ENCODE measurements at regions not wholly inside any gene's neighbourhood (a gene's known extent, or its start where the extent isn't known, plus 50 kb on each side); places are given as distances from the start of the nearest gene placed in this dataset.
"Not testable (repeated sequence)": the region's sequence is repeated elsewhere in the genome, so short reads cannot be mapped to it uniquely, and the experiment has no call there.

- no peak for DNase-seq
These were observed 342.6 kb downstream of the DMAC1 start for GRCh38 chr9:7456793-7457530.

DNA sequence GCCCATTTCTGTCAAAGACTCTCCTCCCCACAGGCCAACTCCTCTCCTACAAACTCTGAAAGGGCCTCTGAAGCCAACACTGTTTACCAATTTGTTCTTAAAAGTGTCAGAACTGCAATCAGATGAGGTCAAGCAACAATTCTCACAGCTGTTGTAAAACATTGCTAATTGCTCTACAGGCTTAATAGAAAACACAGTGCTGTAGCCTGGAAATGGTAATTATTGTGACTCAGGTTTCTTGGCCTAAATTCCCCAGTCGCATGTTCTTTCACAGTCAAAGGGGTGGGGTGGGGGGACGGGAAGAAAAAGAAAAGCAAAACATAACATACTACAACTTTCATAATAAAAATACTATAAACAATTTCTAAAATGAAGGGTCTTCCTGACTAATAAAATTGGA, 343.2 kb downstream of the DMAC1 start:
- DNase-seq: no peak

GRCh38 chr9:7454624-7455023, 345.0 kb downstream of the DMAC1 start:
- no peak for DNase-seq

DNA sequence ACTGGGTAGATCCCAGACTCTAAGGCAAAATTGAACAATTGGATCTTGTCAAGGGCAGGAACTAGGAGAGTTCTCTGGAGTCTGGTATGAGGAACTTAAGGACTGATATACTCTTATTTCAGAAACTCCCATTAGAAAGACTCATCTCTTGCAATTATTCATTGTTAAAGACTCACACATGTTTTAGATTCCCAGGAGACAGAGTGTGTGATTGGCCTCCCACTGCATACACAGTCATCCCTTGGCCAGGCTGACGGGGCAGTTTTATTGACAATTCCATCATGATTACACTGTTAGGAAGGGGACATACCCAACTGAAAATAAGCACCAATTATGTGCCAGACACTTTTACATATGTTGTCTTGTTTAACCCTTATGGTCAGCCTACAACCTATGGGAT, 347.2 kb downstream of the DMAC1 start:
- DNase-seq: no peak

GRCh38 chr9:7451062-7451461, 348.5 kb downstream of the DMAC1 start:
- DNase-seq: no peak

DNA sequence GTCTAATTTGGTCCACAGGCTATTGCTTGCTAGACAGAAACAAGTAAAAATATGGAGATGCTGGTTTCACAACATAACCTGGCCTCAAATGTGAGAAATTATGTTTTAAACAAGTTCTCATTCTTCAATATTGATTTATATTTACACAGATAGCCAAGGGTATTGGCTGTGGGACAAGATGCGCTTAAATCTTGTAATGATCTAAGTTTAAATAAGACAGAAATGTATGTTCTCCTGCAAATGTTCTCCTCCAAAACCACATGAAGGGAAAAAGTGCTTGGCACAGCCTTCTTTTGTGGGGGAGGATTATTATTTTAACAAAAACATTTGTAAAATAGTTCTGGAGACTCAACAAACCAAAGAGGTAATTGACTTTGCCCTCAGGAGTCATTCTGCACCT, 356.0 kb downstream of the DMAC1 start:
- DNase-seq: no peak

DNA sequence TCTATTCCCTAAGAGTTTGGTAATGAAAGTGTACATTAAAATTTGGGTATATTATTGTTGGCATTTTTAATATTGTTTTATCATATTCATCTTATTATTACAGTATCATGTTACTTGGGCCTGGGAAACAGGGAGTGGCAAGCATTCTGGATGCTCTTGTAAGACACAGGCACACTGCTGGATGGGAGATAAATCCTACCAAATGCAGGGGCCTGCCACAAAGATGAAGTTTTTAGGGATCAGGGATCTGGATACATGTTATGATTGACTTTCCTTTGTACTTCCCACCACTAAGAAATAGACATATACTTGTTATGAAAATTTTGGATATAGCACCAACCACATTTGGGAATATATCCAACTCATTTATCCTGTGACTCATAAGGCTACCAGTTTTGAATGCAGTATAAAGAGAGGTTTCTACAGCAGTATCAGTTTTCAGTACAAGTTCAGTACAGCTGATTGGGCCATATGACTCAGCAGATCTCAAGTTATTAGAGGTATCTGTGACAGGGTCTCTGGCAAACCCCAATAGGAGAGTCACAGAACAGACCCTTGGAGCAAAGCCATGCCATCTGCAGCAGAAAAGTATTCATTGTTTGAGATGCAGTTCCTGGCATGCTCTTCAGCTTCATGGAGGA, 360.1 kb downstream of the DMAC1 start:
- no peak for DNase-seq

- DNase-seq: no peak
These were observed 362.8 kb downstream of the DMAC1 start for GRCh38 chr9:7436754-7437153.

GRCh38 chr9:7433508-7434292, 365.9 kb downstream of the DMAC1 start:
- DNase-seq: no peak

GRCh38 chr9:7432989-7433388, 366.6 kb downstream of the DMAC1 start:
- DNase-seq: no peak

- not testable (repeated sequence) for DNase-seq
These were observed 382.2 kb downstream of the DMAC1 start for GRCh38 chr9:7417397-7417796.

DNA sequence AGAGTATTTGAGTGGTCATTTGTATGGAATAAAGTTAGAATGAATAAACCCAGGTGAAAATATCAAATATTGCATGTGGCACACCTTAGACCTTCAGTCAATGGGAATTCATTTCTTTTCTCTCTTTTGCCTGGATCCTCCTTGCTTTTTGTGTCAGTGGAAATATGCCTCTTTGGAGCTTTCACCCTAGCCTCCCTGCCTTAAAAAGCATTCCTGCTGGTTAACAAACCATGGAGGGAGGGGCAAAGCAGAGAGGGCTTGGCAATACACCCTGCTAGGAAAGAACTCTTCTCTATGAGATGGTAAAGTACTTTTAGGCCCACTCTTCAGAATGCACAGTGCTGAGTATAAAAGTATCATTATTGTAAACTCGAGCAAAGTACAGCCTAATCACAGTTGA, 383.7 kb downstream of the DMAC1 start:
- no peak for DNase-seq

- no peak for DNase-seq
These were observed 390.7 kb downstream of the DMAC1 start for GRCh38 chr9:7408845-7409244.

- no peak for DNase-seq
These were observed 392.3 kb downstream of the DMAC1 start for GRCh38 chr9:7407246-7407645.

GRCh38 chr9:7405924-7406604, 393.5 kb downstream of the DMAC1 start:
- DNase-seq: no peak

- peak; percentile 22 for DNase-seq
These were observed 395.6 kb downstream of the DMAC1 start for GRCh38 chr9:7403839-7404487.

DNA sequence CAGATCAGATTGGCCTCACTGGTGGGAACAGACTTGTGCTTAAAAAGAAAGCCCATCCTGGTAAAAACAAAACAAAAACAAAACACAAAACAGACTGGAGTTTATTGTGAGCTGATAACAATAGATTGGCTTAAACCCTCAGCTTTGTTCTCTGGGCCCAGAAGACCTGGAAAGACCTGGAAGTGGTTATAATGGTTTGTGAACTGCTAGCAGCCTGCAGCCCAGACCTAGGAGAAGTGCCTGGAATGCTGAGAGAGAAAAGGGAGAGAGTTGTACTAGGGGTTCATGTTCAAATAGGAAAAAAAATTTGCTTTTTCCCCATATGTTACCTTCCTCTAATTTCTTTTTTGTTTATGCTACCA, 396.6 kb downstream of the DMAC1 start:
- DNase-seq: no peak

DNA sequence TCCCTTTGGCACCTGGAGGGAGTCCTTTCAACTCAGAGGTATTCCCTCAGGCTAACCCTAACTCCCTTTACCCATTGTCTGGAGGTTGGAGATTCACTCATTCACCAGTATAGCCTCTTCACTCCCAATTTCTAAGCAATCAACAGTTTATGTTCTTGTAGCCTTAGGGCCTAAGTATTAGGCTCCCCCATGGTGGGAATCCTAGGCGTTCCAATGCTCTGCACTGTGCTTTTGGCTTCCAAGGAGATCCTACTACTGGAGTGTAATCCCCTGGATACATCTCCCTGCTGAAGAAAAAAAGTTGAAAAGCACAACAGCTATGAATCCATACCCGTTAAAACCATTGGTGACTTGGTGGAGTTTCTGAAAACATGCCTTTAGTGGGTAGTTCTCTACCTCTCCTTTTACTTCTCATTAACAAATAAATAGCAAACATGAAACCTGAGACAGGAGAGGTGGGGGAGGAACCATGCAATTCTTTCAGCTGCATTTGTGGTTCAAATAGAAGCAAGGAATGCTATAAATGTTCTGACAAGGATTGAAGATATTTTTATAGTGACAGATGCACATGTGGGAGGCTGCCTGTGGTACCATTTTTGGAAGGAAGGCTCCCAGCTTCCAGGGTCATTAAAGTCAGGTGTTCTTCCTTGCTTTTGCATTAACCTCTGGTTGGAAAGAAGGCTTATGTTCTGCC, 397.1 kb downstream of the DMAC1 start:
- no peak for DNase-seq

DNA sequence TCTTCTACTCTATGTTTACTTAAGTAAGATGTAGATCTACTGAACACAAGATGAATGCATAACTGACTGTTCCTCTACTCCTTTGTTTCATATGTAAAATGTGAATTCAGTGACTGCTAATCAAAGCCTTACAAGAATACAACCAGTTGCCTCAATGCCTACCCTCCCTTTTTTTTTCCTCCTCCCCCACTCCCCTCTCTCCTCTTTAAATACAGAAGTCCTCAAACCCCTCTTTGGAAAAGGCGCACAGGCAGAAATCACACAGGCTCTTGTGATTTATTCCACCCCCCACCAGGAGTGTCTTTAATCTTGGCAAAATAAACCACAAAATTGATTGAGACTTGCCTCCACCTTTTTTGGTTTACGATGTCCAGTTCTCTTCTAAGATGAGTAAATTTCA, 398.5 kb downstream of the DMAC1 start:
- no peak for DNase-seq

DNA sequence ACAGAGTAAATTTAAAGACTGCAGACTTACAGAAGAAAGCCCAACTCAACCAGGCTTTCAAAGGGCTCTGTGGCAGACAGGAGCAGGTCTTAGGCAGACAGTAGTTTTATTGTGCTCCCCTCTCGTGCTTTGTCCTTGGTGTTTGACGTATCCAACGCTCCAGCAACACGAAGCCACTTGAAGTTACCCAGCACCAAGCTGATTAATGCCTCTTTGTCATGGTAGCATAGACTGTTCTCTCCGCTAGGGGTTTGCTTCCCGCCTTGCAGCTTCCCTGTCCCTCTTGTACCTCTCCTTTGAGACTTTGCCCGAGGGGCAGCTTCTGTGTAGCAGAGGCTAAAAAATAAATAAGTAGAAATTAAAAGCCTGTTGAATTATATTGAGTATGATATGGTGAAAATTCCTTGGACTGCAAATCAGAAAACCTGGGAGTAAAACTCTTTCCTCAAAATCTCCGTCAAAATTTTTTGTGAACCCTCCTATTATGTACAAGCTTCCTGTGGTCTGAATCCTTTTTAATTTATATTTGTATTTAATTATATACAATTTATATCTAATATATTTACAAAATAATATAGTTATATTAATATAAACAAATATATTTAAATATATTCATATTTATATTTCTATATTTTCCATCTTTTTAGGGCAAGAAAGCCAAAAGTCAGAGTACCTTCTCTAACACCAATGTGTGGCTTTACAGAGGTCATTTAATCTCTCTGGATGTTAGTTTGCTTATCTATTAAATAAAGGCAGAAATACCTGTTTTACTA, 405.4 kb downstream of the DMAC1 start:
- DNase-seq: peak; percentile 64

GRCh38 chr9:7392148-7392547, 407.4 kb downstream of the DMAC1 start:
- DNase-seq: no peak

DNA sequence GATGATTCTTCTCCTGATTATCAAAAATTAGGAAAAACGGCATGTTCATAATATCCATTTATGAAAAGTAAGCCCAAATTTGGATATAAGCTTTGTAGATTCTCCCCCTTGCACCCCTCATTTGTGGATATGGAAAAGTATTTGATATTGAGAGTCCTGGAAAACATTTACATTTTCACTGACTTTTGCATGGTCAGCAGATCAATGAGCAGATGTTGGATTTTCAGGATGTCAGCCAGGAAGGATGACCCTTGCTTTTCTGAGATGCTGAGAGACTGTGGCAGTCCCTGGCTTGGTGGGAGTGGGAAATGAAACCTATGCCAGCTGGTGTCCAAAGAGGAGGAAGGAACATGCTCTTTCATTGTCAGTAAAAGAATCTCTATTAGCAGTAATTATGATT, 410.8 kb downstream of the DMAC1 start:
- no peak for DNase-seq
